Vagina (tissue), 2 donors: ENCODE measurements at regions not wholly inside any gene's neighbourhood (a gene's known extent, or its start where the extent isn't known, plus 50 kb on each side); places are given as distances from the start of the nearest gene placed in this dataset.

Experiments used
- CTCF ChIP-seq, 3 experiments: fragments of 450-650 bp in 2 of 3; fragments of 200-600 bp in 1 of 3; sonication (generic) in 1 of 3; IDR thresholded peaks; one replicate each; pipeline ENCODE4 v1.5.1; 2017 to 2019; ENCODE audit warnings: antibody characterized with exemption in 3 of 3, mild to moderate bottlenecking in 2 of 3, moderate library complexity in 2 of 3
- POLR2A ChIP-seq, 2 donors: fragments of 450-650 bp; IDR thresholded peaks; one replicate each; pipeline ENCODE4 v1.6.1; 2017; ENCODE audit warnings: antibody characterized with exemption in 2 of 2, mild to moderate bottlenecking in 2 of 2, moderate library complexity in 2 of 2
- POLR2AphosphoS5 ChIP-seq, 2 donors: sonication (generic); formaldehyde crosslinking; IDR thresholded peaks; one replicate each; pipeline ENCODE4 v1.9.0; 2017; ENCODE audit warnings: antibody characterized with exemption in 2 of 2, mild to moderate bottlenecking in 2 of 2, low read depth in 1 of 2; ENCODE audit not compliant: insufficient read depth in 1 of 2

- TF ChIP-seq POLR2AphosphoS5 (IDR thresholded peaks at IDR 0.05; ENCODE audit: insufficient read depth in 1 of 2, low read depth in 1 of 2) (no peak), CTCF (IDR thresholded peaks at IDR 0.05) (no peak), POLR2A (IDR thresholded peaks at IDR 0.05) (no peak)
Measured at GRCh38 chrX:5390376-5390775, 838.3 kb downstream of the NLGN4X start.
